K562 (cell line): ENCODE measurements at regions not wholly inside any gene's neighbourhood (a gene's known extent, or its start where the extent isn't known, plus 50 kb on each side); places are given as distances from the start of the nearest gene placed in this dataset.
A peak's percentile ranks its signal among the peaks of the same experiment; 100 is the strongest.

ENCODE experiments used
- ATAC-seq: fragments of 200-7000 bp; cut with Tn5 transposase; 3 replicates; pipeline ENCODE4 v1.9.1; 2020; ENCODE audit warnings: moderate library complexity
- BruUV-seq: library from RNA; stranded (reverse); fragments of 400-500 nt; replicated peaks from 2 replicates; lab custom pipeline; 2021; lab: Mats Ljungman, UMichigan
- CTCF ChIA-PET: fragments of 300-600 bp; formaldehyde crosslinking; extraction: SDS; loops from one replicate; lab custom pipeline; 2021; ENCODE audit warnings: low intra/inter-chr PET ratio; lab: Yijun Ruan, JAX
- POLR2A ChIA-PET: fragments of 300-600, 350-650 bp; sonication (Branson Sonifier 250); formaldehyde crosslinking; extraction: SDS; loops from one replicate; lab custom pipeline; 2021; ENCODE audit warnings: antibody characterized with exemption, inconsistent platforms; lab: Yijun Ruan, JAX
- DNase-seq, 4 experiments: peaks; one replicate each; pipeline versions ENCODE4 v3.0.0 to v3.0.0-alpha.2; 2011 to 2018; ENCODE audit warnings: low spot score in 3 of 4, mixed read lengths in 3 of 4; ENCODE audit errors: extremely low read depth in 1 of 4
- FAIRE-seq: peaks from 2 replicates; lab custom pipeline; 2011; peaks lifted over from hg19 to GRCh38; lab: Jason Lieb, UNC
- H2AFZ ChIP-seq: 2 replicates; pipeline ENCODE4 v1.6.0; 2011; ENCODE audit warnings: low read depth, low read length, control low read depth, inconsistent platforms
- H3K27ac ChIP-seq: fragments of 200-600 bp; 3 replicates; pipeline ENCODE4 v1.8.0; 2011; ENCODE audit warnings: low read depth, mild to moderate bottlenecking, control low read depth, inconsistent platforms, low read length, moderate library complexity, mixed read lengths; ENCODE audit errors: extremely low read depth
- H3K27me3 ChIP-seq, 2 experiments: fragments of 300-600 bp in 1 of 2; 2 replicates in 1 of 2; 3 replicates in 1 of 2; pipeline versions ENCODE4 v1.6.0 to v1.8.0; 2011; ENCODE audit warnings: inconsistent platforms in 2 of 2, low read length in 2 of 2, mild to moderate bottlenecking in 1 of 2, mixed read lengths in 1 of 2, moderate library complexity in 1 of 2; ENCODE audit not compliant: control insufficient read depth in 2 of 2, insufficient read depth in 2 of 2
- H3K36me3 ChIP-seq: fragments of 300-600 bp; 3 replicates; pipeline ENCODE4 v1.8.0; 2011; ENCODE audit warnings: mild to moderate bottlenecking, low read length, inconsistent platforms; ENCODE audit not compliant: control insufficient read depth, insufficient read depth
- H3K4me1 ChIP-seq, 2 experiments: fragments of 200-600 bp in 1 of 2; replicated peaks in 1 of 2; 2 replicates in 1 of 2; 3 replicates in 1 of 2; pipeline versions ENCODE4 v1.5.1 to v1.8.0; 2011; ENCODE audit warnings: inconsistent platforms in 2 of 2, low read length in 2 of 2, mild to moderate bottlenecking in 1 of 2, mixed read lengths in 1 of 2, moderate library complexity in 1 of 2; ENCODE audit not compliant: control insufficient read depth in 2 of 2, insufficient read depth in 2 of 2
- H3K4me2 ChIP-seq: 2 replicates; pipeline ENCODE4 v1.6.1; 2011; ENCODE audit warnings: low read length, control low read depth, inconsistent platforms, mixed read lengths; ENCODE audit not compliant: insufficient read depth
- H3K4me3 ChIP-seq: fragments of 200-600 bp; sonication (generic), shearing (Covaris generic); 2 replicates; pipeline ENCODE4 v1.5.1; 2016; ENCODE audit warnings: control low read depth, inconsistent platforms
- H3K79me2 ChIP-seq: fragments of 200-600 bp; 3 replicates; pipeline ENCODE4 v1.8.0; 2011; ENCODE audit warnings: low read length, inconsistent platforms; ENCODE audit not compliant: control insufficient read depth, insufficient read depth
- H3K9ac ChIP-seq, 2 experiments: 2 replicates each; pipeline versions ENCODE4 v1.6.0 to v1.6.1; 2011; ENCODE audit warnings: low read depth in 2 of 2, low read length in 2 of 2, control low read depth in 1 of 2, inconsistent platforms in 1 of 2, mild to moderate bottlenecking in 1 of 2, mixed read lengths in 1 of 2; ENCODE audit not compliant: insufficient read depth in 1 of 2
- H3K9me1 ChIP-seq: one replicate; pipeline ENCODE4 v1.6.0; 2011; ENCODE audit warnings: inconsistent platforms, mild to moderate bottlenecking, low read length, moderate library complexity; ENCODE audit not compliant: control insufficient read depth, insufficient read depth
- H3K9me3 ChIP-seq: replicated peaks from 2 replicates; pipeline ENCODE4 v1.5.1; 2011; ENCODE audit warnings: low read depth, low read length, inconsistent platforms; ENCODE audit not compliant: control insufficient read depth, insufficient read depth
- H4K20me1 ChIP-seq: replicated peaks from 2 replicates; pipeline ENCODE4 v1.6.1; 2011; ENCODE audit warnings: low read length, inconsistent platforms, mixed read lengths; ENCODE audit not compliant: control insufficient read depth, insufficient read depth
- CC2D1A ChIP-seq: fragments of 450-650 bp; IDR thresholded peaks from 2 replicates; pipeline ENCODE4 v1.6.1; 2017; ENCODE audit warnings: mild to moderate bottlenecking
- FOXA3 ChIP-seq, 2 experiments: fragments of 450-650 bp in 1 of 2; sonication (generic) in 1 of 2; formaldehyde crosslinking; IDR thresholded peaks in 1 of 2; conservative IDR thresholded peaks in 1 of 2; 2 replicates each; pipeline versions ENCODE4 v1.4.0 to v1.8.0; 2020 to 2022; ENCODE audit warnings: mild to moderate bottlenecking in 2 of 2, missing genetic modification reagents in 1 of 2
- FOXJ3 ChIP-seq: sonication (generic); formaldehyde crosslinking; IDR thresholded peaks from 2 replicates; pipeline ENCODE4 v1.4.0; 2020; ENCODE audit warnings: mild to moderate bottlenecking, missing genetic modification reagents
- HMGN3 ChIP-seq: IDR thresholded peaks from 2 replicates; pipeline ENCODE4 v1.6.1; 2011; ENCODE audit warnings: borderline replicate concordance, low read depth, mild to moderate bottlenecking, mixed read lengths, low read length; ENCODE audit not compliant: insufficient read length; ENCODE audit errors: extremely low read depth
- MTA2 ChIP-seq: fragments of 450-650 bp; IDR thresholded peaks from 2 replicates; pipeline ENCODE4 v1.6.1; 2016; ENCODE audit warnings: low read depth
- NEUROD1 ChIP-seq: fragments of 150-350 bp; IDR thresholded peaks from 2 replicates; pipeline ENCODE4 v1.6.1; 2014; ENCODE audit warnings: borderline replicate concordance, low read length, low read depth; ENCODE audit not compliant: partially characterized antibody
- NFIC ChIP-seq: fragments of 450-650 bp; IDR thresholded peaks from 2 replicates; pipeline ENCODE4 v1.6.1; 2017; ENCODE audit warnings: mild to moderate bottlenecking, inconsistent platforms
- PML ChIP-seq: IDR thresholded peaks from 2 replicates; pipeline ENCODE4 v1.6.1; 2012; ENCODE audit warnings: low read length, inconsistent platforms
- RBM14 ChIP-seq: fragments of 200-400 bp; formaldehyde crosslinking; IDR thresholded peaks from 2 replicates; pipeline ENCODE4 v1.6.1; 2018; ENCODE audit warnings: low read depth, mild to moderate bottlenecking, low read length, moderate library complexity, borderline replicate concordance; ENCODE audit not compliant: insufficient read depth
- TCF3 ChIP-seq: sonication (generic); formaldehyde crosslinking; IDR thresholded peaks from 2 replicates; pipeline ENCODE4 v1.4.0; 2020; ENCODE audit warnings: mild to moderate bottlenecking, missing genetic modification reagents
- TEAD4 ChIP-seq, 2 experiments: sonication (generic) in 1 of 2; formaldehyde crosslinking in 1 of 2; IDR thresholded peaks; 2 replicates each; pipeline versions ENCODE4 v1.6.1 to v1.8.0; 2012 to 2022; ENCODE audit warnings: borderline replicate concordance in 1 of 2, inconsistent platforms in 1 of 2, low read length in 1 of 2, mild to moderate bottlenecking in 1 of 2, missing genetic modification reagents in 1 of 2
- ZNF23 ChIP-seq: fragments of 250-450 bp; sonication (Bioruptor Pico); IDR thresholded peaks from 2 replicates; pipeline ENCODE4 v1.4.0; 2020; ENCODE audit warnings: mild to moderate bottlenecking
- ZNF766 ChIP-seq: fragments of 200-800 bp; sonication (Bioruptor generic); conservative IDR thresholded peaks from 2 replicates; pipeline ENCODE4 v1.6.1; 2016; ENCODE audit warnings: missing genetic modification characterization, missing compliant biosample characterization
- WGBS: fragments of 100-300 bp; shearing (Covaris generic); methylation state at CpG from one replicate; pipeline ENCODE4 v1.1.6; 2016; ENCODE audit warnings: low coverage, mixed read lengths; ENCODE audit not compliant: insufficient coverage; ENCODE audit errors: missing lambda C conversion rate; 5-methylcytosine and 5-hydroxymethylcytosine counted together
- in situ Hi-C: fragments of 300-500 bp; cut with MboI; formaldehyde crosslinking; loops from 4 replicates; pipeline ENCODE4 v1.15.0; 2018; ENCODE audit warnings: inconsistent platforms, mixed read lengths
- intact Hi-C: fragments of 100-400 bp; cut with micrococcal nuclease; formaldehyde crosslinking; loops from 2 replicates; pipeline ENCODE4 v1.14.2; 2022
- TF ChIP-seq, protein P1 (sequence below), 2 experiments: fragments of 450-650 bp; conservative IDR thresholded peaks; 2 replicates each; pipeline ENCODE4 v1.6.1; 2017; ENCODE audit warnings: mild to moderate bottlenecking in 2 of 2, moderate library complexity in 2 of 2
- TF ChIP-seq, protein P2 (sequence below): IDR thresholded peaks from 2 replicates; pipeline ENCODE4 v1.6.1; 2011; ENCODE audit not compliant: insufficient read length; ENCODE audit errors: extremely low read depth

DNA sequence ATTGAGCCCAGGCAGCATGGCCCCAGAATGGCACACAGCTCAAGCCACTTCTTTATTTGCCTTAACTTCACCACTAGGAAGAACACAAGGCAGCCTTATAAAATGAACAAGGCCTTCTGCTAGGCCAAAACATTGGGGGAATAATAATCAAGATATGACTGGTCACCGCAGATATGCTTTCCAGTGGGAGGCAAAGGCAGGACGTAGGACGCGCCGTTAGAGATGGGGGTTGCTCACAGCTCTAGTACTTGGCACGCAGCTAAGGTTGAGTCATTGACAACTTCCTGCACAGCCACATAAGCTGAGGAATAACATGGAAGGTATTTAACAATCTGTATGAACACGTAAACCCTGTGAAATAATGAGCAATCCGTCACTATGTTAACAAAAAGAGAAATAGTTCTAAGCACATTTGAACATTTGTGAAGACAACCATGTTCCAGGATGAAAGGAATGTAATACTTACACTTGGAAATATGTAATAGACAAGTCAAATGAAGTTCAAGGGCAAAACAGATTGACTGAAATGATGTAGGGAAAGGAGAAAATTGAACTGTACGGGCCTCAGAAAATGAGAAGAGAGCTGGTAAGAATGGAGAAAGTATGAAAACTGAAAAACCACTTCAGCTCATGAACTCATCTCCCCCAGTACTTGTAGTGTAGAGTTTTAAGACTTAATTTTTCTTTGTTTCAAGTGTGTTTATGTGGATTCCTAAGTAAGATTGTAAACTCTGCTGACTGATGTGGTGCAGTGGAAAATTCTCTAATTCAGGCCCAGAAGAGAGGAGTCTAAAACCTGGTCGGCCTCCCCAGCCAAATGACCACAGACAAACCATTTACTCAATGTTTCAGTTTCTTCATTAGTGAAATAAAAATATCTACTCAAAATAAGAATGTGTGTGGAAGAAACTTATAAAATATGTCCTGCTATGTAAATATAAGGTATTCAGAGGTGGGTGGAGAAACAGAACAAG lies 59.3 kb upstream of the CCDC91 start (continued):
- TF ChIP-seq, protein P1, sequence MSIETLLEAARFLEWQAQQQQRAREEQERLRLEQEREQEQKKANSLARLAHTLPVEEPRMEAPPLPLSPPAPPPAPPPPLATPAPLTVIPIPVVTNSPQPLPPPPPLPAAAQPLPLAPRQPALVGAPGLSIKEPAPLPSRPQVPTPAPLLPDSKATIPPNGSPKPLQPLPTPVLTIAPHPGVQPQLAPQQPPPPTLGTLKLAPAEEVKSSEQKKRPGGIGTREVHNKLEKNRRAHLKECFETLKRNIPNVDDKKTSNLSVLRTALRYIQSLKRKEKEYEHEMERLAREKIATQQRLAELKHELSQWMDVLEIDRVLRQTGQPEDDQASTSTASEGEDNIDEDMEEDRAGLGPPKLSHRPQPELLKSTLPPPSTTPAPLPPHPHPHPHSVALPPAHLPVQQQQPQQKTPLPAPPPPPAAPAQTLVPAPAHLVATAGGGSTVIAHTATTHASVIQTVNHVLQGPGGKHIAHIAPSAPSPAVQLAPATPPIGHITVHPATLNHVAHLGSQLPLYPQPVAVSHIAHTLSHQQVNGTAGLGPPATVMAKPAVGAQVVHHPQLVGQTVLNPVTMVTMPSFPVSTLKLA (conservative IDR thresholded peaks at IDR 0.05): peak; percentile 64
- TF ChIP-seq, protein P2, sequence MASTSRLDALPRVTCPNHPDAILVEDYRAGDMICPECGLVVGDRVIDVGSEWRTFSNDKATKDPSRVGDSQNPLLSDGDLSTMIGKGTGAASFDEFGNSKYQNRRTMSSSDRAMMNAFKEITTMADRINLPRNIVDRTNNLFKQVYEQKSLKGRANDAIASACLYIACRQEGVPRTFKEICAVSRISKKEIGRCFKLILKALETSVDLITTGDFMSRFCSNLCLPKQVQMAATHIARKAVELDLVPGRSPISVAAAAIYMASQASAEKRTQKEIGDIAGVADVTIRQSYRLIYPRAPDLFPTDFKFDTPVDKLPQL: no peak
- TF ChIP-seq ZNF23 (CRISPR knock-in tag) (no peak), FOXJ3 (CRISPR knock-in tag) (no peak), NEUROD1 (peak; percentile 87), ZNF766 (CRISPR knock-in tag) (peak; percentile 91)

DNA sequence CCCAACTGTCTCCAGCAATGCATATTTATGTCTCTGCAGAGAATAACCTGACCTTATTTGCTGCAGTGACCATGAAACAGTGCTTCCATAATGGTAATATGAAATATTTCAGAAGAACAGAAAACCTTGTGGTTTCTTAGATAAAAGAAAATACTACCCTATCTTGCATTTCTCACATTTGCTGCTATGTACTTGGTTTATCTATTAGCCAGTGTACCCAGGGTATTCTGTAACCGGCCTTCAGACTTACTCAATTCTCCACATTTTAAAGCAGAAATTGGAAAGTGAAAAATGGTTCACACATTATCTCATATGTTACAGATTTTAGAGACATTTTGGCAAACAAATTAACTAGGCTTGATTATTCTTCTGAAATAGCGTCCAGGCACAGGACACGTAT lies 57.9 kb upstream of the CCDC91 start:
- DNase-seq: peak in 1 of 4 experiments; percentile 56
- peaks cover 12 to 80% of the 10 kb centered on the region in 2 experiments for H3K4me1 ChIP-seq
- peak overlapping the region in 1 of 2 experiments; percentile 46; a peak in 2 of 4 replicates for H3K9ac ChIP-seq
- H2AFZ ChIP-seq: peak overlapping the region; percentile 79
- H3K9me1 ChIP-seq: no peaks in the 10 kb centered on the region
- no peaks in the 10 kb centered on the region for H3K79me2 ChIP-seq
- FAIRE-seq: no peak
- CTCF ChIA-PET: no interaction called here
- no peaks in the 10 kb centered on the region for H4K20me1 ChIP-seq
- no peaks in the 10 kb centered on the region for H3K36me3 ChIP-seq
- ATAC-seq: no peak; the same call in 2 of the 3 replicates
- in situ Hi-C loops: no loop called here
- BruUV-seq: no TSS peak
- POLR2A ChIA-PET: no interaction called here
- intact Hi-C loops: loop anchor here (5.0 kb wide), 1 partner anchor 110 kb away; no protein-coding TSS in a partner anchor
- no peaks in the 10 kb centered on the region for H3K9me3 ChIP-seq
- 0% methylated on average over 3 of the region's 3 CpGs for WGBS
- H3K27me3 ChIP-seq: no peaks in the 10 kb centered on the region
- peak overlapping the region; percentile 39; the same call in 1 of the 2 replicates for H3K4me2 ChIP-seq
- no peak overlapping the region for H3K4me3 ChIP-seq
- peak overlapping the region; percentile 61 for H3K27ac ChIP-seq
- TF ChIP-seq MTA2: peak; percentile 44
- peak; percentile 80 for TF ChIP-seq TCF3
- no peak for TF ChIP-seq CC2D1A
- TF ChIP-seq HMGN3: peak; percentile 21
- peak; percentile 87 for TF ChIP-seq TEAD4 (IDR thresholded peaks at IDR 0.05; ENCODE audit: low read length)
- no peak for TF ChIP-seq TEAD4 (CRISPR knock-in tag; IDR thresholded peaks at IDR 0.05; ENCODE audit: borderline replicate concordance)
- peak in 1 of 2 experiments; percentile 39; a peak in 1 of 4 replicates for TF ChIP-seq FOXA3 (CRISPR knock-in tag; conservative IDR thresholded peaks at IDR 0.05 in 1 of 2, IDR thresholded peaks at IDR 0.05 in 1 of 2)
- TF ChIP-seq PML: peak; percentile 58
- TF ChIP-seq RBM14: no peak
- TF ChIP-seq NFIC: peak; percentile 45; the same call in 1 of the 2 replicates
- TF ChIP-seq, protein P1 (conservative IDR thresholded peaks at IDR 0.05): 0 out of 4 replicates have a peak, but pooled peaks of 1 of the 2 experiments have one; percentile 3
